ENCODE measurements at regions not wholly inside any gene's neighbourhood (a gene's known extent, or its start where the extent isn't known, plus 50 kb on each side); places are given as distances from the start of the nearest gene placed in this dataset.

DNA sequence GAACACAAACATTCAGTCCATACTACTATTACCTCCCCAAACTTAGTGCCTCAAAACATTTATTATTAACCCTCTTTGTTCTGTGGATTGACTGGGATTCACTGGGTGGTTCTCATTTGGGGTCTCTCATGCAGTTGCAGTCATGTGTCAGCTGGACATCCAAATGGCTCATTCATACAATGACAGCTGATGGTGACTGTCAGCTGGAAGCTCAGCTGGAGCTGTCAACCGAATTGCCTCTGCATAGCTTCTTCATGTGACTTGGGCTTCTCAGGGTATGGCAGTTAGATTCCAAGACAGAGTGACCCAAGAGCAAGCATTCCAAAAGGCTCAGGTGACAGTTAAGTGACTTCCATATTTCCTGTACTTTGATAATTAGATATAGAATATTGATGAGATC lies 85.2 kb downstream of the CCDC34 start (continued):
- TF ChIP-seq, protein P1, sequence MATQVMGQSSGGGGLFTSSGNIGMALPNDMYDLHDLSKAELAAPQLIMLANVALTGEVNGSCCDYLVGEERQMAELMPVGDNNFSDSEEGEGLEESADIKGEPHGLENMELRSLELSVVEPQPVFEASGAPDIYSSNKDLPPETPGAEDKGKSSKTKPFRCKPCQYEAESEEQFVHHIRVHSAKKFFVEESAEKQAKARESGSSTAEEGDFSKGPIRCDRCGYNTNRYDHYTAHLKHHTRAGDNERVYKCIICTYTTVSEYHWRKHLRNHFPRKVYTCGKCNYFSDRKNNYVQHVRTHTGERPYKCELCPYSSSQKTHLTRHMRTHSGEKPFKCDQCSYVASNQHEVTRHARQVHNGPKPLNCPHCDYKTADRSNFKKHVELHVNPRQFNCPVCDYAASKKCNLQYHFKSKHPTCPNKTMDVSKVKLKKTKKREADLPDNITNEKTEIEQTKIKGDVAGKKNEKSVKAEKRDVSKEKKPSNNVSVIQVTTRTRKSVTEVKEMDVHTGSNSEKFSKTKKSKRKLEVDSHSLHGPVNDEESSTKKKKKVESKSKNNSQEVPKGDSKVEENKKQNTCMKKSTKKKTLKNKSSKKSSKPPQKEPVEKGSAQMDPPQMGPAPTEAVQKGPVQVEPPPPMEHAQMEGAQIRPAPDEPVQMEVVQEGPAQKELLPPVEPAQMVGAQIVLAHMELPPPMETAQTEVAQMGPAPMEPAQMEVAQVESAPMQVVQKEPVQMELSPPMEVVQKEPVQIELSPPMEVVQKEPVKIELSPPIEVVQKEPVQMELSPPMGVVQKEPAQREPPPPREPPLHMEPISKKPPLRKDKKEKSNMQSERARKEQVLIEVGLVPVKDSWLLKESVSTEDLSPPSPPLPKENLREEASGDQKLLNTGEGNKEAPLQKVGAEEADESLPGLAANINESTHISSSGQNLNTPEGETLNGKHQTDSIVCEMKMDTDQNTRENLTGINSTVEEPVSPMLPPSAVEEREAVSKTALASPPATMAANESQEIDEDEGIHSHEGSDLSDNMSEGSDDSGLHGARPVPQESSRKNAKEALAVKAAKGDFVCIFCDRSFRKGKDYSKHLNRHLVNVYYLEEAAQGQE (IDR thresholded peaks at IDR 0.05; ENCODE audit: low read depth) = no peak
- TF ChIP-seq, protein P2, sequence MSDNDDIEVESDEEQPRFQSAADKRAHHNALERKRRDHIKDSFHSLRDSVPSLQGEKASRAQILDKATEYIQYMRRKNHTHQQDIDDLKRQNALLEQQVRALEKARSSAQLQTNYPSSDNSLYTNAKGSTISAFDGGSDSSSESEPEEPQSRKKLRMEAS (IDR thresholded peaks at IDR 0.05) = no peak
- TF ChIP-seq ZNF274 (IDR thresholded peaks at IDR 0.05; ENCODE audit: low read depth, low read length) = no peak
- no peak for TF ChIP-seq EGR1 (IDR thresholded peaks at IDR 0.05; ENCODE audit: low read depth)
- TF ChIP-seq, protein P3, sequence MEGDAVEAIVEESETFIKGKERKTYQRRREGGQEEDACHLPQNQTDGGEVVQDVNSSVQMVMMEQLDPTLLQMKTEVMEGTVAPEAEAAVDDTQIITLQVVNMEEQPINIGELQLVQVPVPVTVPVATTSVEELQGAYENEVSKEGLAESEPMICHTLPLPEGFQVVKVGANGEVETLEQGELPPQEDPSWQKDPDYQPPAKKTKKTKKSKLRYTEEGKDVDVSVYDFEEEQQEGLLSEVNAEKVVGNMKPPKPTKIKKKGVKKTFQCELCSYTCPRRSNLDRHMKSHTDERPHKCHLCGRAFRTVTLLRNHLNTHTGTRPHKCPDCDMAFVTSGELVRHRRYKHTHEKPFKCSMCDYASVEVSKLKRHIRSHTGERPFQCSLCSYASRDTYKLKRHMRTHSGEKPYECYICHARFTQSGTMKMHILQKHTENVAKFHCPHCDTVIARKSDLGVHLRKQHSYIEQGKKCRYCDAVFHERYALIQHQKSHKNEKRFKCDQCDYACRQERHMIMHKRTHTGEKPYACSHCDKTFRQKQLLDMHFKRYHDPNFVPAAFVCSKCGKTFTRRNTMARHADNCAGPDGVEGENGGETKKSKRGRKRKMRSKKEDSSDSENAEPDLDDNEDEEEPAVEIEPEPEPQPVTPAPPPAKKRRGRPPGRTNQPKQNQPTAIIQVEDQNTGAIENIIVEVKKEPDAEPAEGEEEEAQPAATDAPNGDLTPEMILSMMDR (IDR thresholded peaks at IDR 0.05 in 2 of 3, conservative IDR thresholded peaks at IDR 0.05 in 1 of 3; ENCODE audit: borderline replicate concordance in 1 of 3, insufficient read depth in 1 of 3, low read depth in 2 of 3, low read length in 2 of 3) = no peak
- TF ChIP-seq EZH2phosphoT487 (IDR thresholded peaks at IDR 0.05; ENCODE audit: borderline replicate concordance) = no peak

DNA sequence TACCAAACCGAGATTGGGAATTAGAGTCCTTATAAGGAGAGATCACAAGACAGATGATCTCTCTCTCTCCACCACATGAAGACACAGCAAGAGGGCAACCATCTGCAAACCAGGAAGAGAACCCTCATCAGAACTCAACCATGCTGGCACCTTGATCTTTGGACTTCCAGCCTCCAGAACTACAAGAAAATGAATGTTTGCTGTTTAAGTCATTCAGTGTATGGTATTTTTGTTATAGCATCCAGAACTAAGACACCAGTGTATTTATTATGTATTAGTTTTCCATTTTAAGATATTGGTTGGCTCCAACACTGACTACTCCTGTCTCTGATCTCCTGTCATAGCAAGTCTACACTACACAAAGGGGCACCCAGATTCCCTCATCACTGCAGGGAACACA lies 86.9 kb downstream of the CCDC34 start:
- Histone ChIP-seq H3K4me3 (replicated peaks in 1 of 2; ENCODE audit: low read depth in 1 of 2, low read length in 2 of 2) (no peak overlapping the region), H3K9me3 (ENCODE audit: control insufficient read depth in 1 of 2, insufficient read depth in 1 of 2, low read depth in 1 of 2, low read length in 2 of 2) (no peaks in the 10 kb centered on the region), H3K4me2 (ENCODE audit: low read length) (no peak overlapping the region), H2AFZ (ENCODE audit: low read depth, low read length, poor library complexity, severe bottlenecking) (no peak overlapping the region), H3K27ac (ENCODE audit: low read depth, low read length) (no peak overlapping the region), H3K36me3 (ENCODE audit: control insufficient read depth in 1 of 2, insufficient read depth in 2 of 2, low read length in 2 of 2) (no peaks in the 10 kb centered on the region), H3K79me2 (ENCODE audit: insufficient read depth, low read length) (no peaks in the 10 kb centered on the region), H3K9me2 (ENCODE audit: insufficient read depth) (no peaks in the 10 kb centered on the region), H4K20me1 (ENCODE audit: insufficient read depth) (no peaks in the 10 kb centered on the region), H3K4me1 (ENCODE audit: control insufficient read depth in 1 of 2, insufficient read depth in 2 of 2, low read length in 2 of 2) (no peaks in the 10 kb centered on the region), H3K9ac (ENCODE audit: low read length) (no peak overlapping the region), H3K27me3 (ENCODE audit: insufficient read depth, low read length) (peaks cover 13% of the 10 kb centered on the region; the same call in 1 of the 2 replicates)
- ATAC-seq = no peak
- ChIA-PET POLR2A (no interaction called here), RAD21 (ENCODE audit: low non-redundant PET in 1 of 2, low total read pairs in 2 of 2, uncharacterized antibody in 2 of 2, unreplicated experiment in 2 of 2) (no interaction called here), CTCF (no interaction called here)
- intact Hi-C loops (cut with micrococcal nuclease) = no loop called here
- BruUV-seq (replicated peaks) = no TSS peak
- no peak for DNase-seq (ENCODE audit: low read depth, low spot score)
- TF ChIP-seq FOSL1 (IDR thresholded peaks at IDR 0.05; ENCODE audit: low read depth) (no peak), RAD21 (IDR thresholded peaks at IDR 0.05; ENCODE audit: low read depth) (no peak), CBX3 (IDR thresholded peaks at IDR 0.05; ENCODE audit: low read depth) (no peak), ZNF274 (IDR thresholded peaks at IDR 0.05; ENCODE audit: low read depth, low read length) (no peak), ELF1 (IDR thresholded peaks at IDR 0.05; ENCODE audit: borderline replicate concordance, low read depth) (no peak), YY1 (IDR thresholded peaks at IDR 0.05; ENCODE audit: extremely low read depth, insufficient replicate concordance, low read depth, low read length) (no peak), JUND (IDR thresholded peaks at IDR 0.05) (no peak)
- TF ChIP-seq, protein P2 (IDR thresholded peaks at IDR 0.05) = no peak
- TF ChIP-seq, protein P3 (IDR thresholded peaks at IDR 0.05 in 2 of 3, conservative IDR thresholded peaks at IDR 0.05 in 1 of 3; ENCODE audit: borderline replicate concordance in 1 of 3, insufficient read depth in 1 of 3, low read depth in 2 of 3, low read length in 2 of 3) = no peak
- TF ChIP-seq, protein P4, sequence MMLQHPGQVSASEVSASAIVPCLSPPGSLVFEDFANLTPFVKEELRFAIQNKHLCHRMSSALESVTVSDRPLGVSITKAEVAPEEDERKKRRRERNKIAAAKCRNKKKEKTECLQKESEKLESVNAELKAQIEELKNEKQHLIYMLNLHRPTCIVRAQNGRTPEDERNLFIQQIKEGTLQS (IDR thresholded peaks at IDR 0.05) = no peak

Data from HCT116 (cell line).